ENCODE measurements at regions not wholly inside any gene's neighbourhood (a gene's known extent, or its start where the extent isn't known, plus 50 kb on each side); places are given as distances from the start of the nearest gene placed in this dataset.

- Mint-ChIP-seq H3K4me1 (no peaks in the 10 kb centered on the region), H3K27me3 (peaks cover 19% of the 10 kb centered on the region), H3K4me3 (no peak overlapping the region), H3K27ac (ENCODE audit: low read depth) (no peak overlapping the region), H3K36me3 (ENCODE audit: insufficient read depth) (no peaks in the 10 kb centered on the region), H3K9me3 (no peaks in the 10 kb centered on the region)
- ATAC-seq (replicated peaks; ENCODE audit: extremely low read depth, poor library complexity, severe bottlenecking) (no peak), DNase-seq (ENCODE audit: low spot score in 2 of 2) (no peak)
Observed at GRCh38 chr2:156703642-156704041, 267.5 kb downstream of the GPD2 start.

- ATAC-seq (replicated peaks; ENCODE audit: extremely low read depth, poor library complexity, severe bottlenecking) = no peak
- DNase-seq (ENCODE audit: low spot score in 2 of 2) = no peak
- H3K4me3 Mint-ChIP-seq = no peak overlapping the region
- no peaks in the 10 kb centered on the region for H3K9me3 Mint-ChIP-seq
- H3K27ac Mint-ChIP-seq (ENCODE audit: low read depth) = no peak overlapping the region
- peaks cover 19% of the 10 kb centered on the region for H3K27me3 Mint-ChIP-seq
- H3K4me1 Mint-ChIP-seq = no peaks in the 10 kb centered on the region
- no peaks in the 10 kb centered on the region for H3K36me3 Mint-ChIP-seq (ENCODE audit: insufficient read depth)
Observed at GRCh38 chr2:156704132-156704531, 268.0 kb downstream of the GPD2 start.

GRCh38 chr2:156704617-156705016 is 268.4 kb downstream of the GPD2 start:
- no peak overlapping the region for H3K27ac Mint-ChIP-seq (ENCODE audit: low read depth)
- H3K4me1 Mint-ChIP-seq = no peaks in the 10 kb centered on the region
- no peak overlapping the region for H3K4me3 Mint-ChIP-seq
- no peaks in the 10 kb centered on the region for H3K9me3 Mint-ChIP-seq
- DNase-seq (ENCODE audit: low spot score in 2 of 2) (no peak), ATAC-seq (replicated peaks; ENCODE audit: extremely low read depth, poor library complexity, severe bottlenecking) (no peak)
- peaks cover 14% of the 10 kb centered on the region for H3K27me3 Mint-ChIP-seq
- no peaks in the 10 kb centered on the region for H3K36me3 Mint-ChIP-seq (ENCODE audit: insufficient read depth)

GRCh38 chr2:156706576-156706975 is 270.4 kb downstream of the GPD2 start:
- ATAC-seq (replicated peaks; ENCODE audit: extremely low read depth, poor library complexity, severe bottlenecking) (no peak), DNase-seq (ENCODE audit: low spot score in 2 of 2) (no peak)
- Mint-ChIP-seq H3K27me3 (peaks cover 8% of the 10 kb centered on the region), H3K4me3 (no peak overlapping the region), H3K36me3 (ENCODE audit: insufficient read depth) (no peaks in the 10 kb centered on the region), H3K4me1 (no peaks in the 10 kb centered on the region), H3K9me3 (no peaks in the 10 kb centered on the region), H3K27ac (ENCODE audit: low read depth) (no peak overlapping the region)

- Mint-ChIP-seq H3K36me3 (ENCODE audit: insufficient read depth) (no peaks in the 10 kb centered on the region), H3K4me3 (no peak overlapping the region), H3K27me3 (peaks cover 4% of the 10 kb centered on the region), H3K4me1 (no peaks in the 10 kb centered on the region), H3K27ac (ENCODE audit: low read depth) (no peak overlapping the region), H3K9me3 (no peaks in the 10 kb centered on the region)
- DNase-seq (ENCODE audit: low spot score in 2 of 2) (no peak), ATAC-seq (replicated peaks; ENCODE audit: extremely low read depth, poor library complexity, severe bottlenecking) (no peak)
Observed at GRCh38 chr2:156708051-156708450, 271.9 kb downstream of the GPD2 start.

- no peak for ATAC-seq (replicated peaks; ENCODE audit: extremely low read depth, poor library complexity, severe bottlenecking)
- no peaks in the 10 kb centered on the region for H3K9me3 Mint-ChIP-seq
- H3K4me3 Mint-ChIP-seq = no peak overlapping the region
- H3K27me3 Mint-ChIP-seq = peaks cover 14% of the 10 kb centered on the region
- H3K4me1 Mint-ChIP-seq = no peaks in the 10 kb centered on the region
- H3K27ac Mint-ChIP-seq (ENCODE audit: low read depth) = no peak overlapping the region
- DNase-seq (ENCODE audit: low spot score in 2 of 2) = no peak
- H3K36me3 Mint-ChIP-seq (ENCODE audit: insufficient read depth) = no peaks in the 10 kb centered on the region
Observed at GRCh38 chr2:156709091-156709490, 272.9 kb downstream of the GPD2 start.

GRCh38 chr2:156719036-156719435 is 282.9 kb downstream of the GPD2 start:
- DNase-seq (ENCODE audit: low spot score in 2 of 2) (no peak), ATAC-seq (replicated peaks; ENCODE audit: extremely low read depth, poor library complexity, severe bottlenecking) (no peak)
- H3K9me3 Mint-ChIP-seq = no peaks in the 10 kb centered on the region
- peaks cover 26% of the 10 kb centered on the region for H3K27me3 Mint-ChIP-seq
- no peak overlapping the region for H3K4me3 Mint-ChIP-seq
- H3K36me3 Mint-ChIP-seq (ENCODE audit: insufficient read depth) = no peaks in the 10 kb centered on the region
- H3K4me1 Mint-ChIP-seq = no peaks in the 10 kb centered on the region
- no peak overlapping the region for H3K27ac Mint-ChIP-seq (ENCODE audit: low read depth)

GRCh38 chr2:156727867-156728266 is 291.7 kb downstream of the GPD2 start:
- peaks cover 15% of the 10 kb centered on the region for H3K27me3 Mint-ChIP-seq
- H3K4me1 Mint-ChIP-seq = no peaks in the 10 kb centered on the region
- no peaks in the 10 kb centered on the region for H3K36me3 Mint-ChIP-seq (ENCODE audit: insufficient read depth)
- H3K4me3 Mint-ChIP-seq = no peak overlapping the region
- DNase-seq (ENCODE audit: low spot score in 2 of 2) = no peak
- ATAC-seq (replicated peaks; ENCODE audit: extremely low read depth, poor library complexity, severe bottlenecking) = no peak
- no peaks in the 10 kb centered on the region for H3K9me3 Mint-ChIP-seq
- H3K27ac Mint-ChIP-seq (ENCODE audit: low read depth) = no peak overlapping the region

- Mint-ChIP-seq H3K4me1 (no peaks in the 10 kb centered on the region), H3K4me3 (no peak overlapping the region), H3K27ac (ENCODE audit: low read depth) (no peak overlapping the region), H3K36me3 (ENCODE audit: insufficient read depth) (no peaks in the 10 kb centered on the region), H3K27me3 (peaks cover 16% of the 10 kb centered on the region), H3K9me3 (no peaks in the 10 kb centered on the region)
- ATAC-seq (replicated peaks; ENCODE audit: extremely low read depth, poor library complexity, severe bottlenecking) = no peak
- no peak for DNase-seq (ENCODE audit: low spot score in 2 of 2)
Observed at GRCh38 chr2:156728328-156728727, 292.1 kb downstream of the GPD2 start.

- H3K36me3 Mint-ChIP-seq (ENCODE audit: insufficient read depth) = no peaks in the 10 kb centered on the region
- no peak for DNase-seq (ENCODE audit: low spot score in 2 of 2)
- H3K4me3 Mint-ChIP-seq = no peak overlapping the region
- ATAC-seq (replicated peaks; ENCODE audit: extremely low read depth, poor library complexity, severe bottlenecking) = no peak
- peaks cover 21% of the 10 kb centered on the region for H3K27me3 Mint-ChIP-seq
- no peak overlapping the region for H3K27ac Mint-ChIP-seq (ENCODE audit: low read depth)
- no peaks in the 10 kb centered on the region for H3K9me3 Mint-ChIP-seq
- H3K4me1 Mint-ChIP-seq = no peaks in the 10 kb centered on the region
Observed at GRCh38 chr2:156731506-156731905, 295.3 kb downstream of the GPD2 start.

GRCh38 chr2:156736950-156737349 is 300.8 kb downstream of the GPD2 start:
- Mint-ChIP-seq H3K9me3 (no peaks in the 10 kb centered on the region), H3K4me3 (no peak overlapping the region), H3K27ac (ENCODE audit: low read depth) (no peak overlapping the region), H3K36me3 (ENCODE audit: insufficient read depth) (no peaks in the 10 kb centered on the region), H3K4me1 (no peaks in the 10 kb centered on the region), H3K27me3 (peaks cover 47% of the 10 kb centered on the region)
- ATAC-seq (replicated peaks; ENCODE audit: extremely low read depth, poor library complexity, severe bottlenecking) (no peak), DNase-seq (ENCODE audit: low spot score in 2 of 2) (no peak)

- H3K9me3 Mint-ChIP-seq = no peaks in the 10 kb centered on the region
- H3K27me3 Mint-ChIP-seq = peaks cover 33% of the 10 kb centered on the region
- no peak overlapping the region for H3K4me3 Mint-ChIP-seq
- H3K36me3 Mint-ChIP-seq (ENCODE audit: insufficient read depth) = no peaks in the 10 kb centered on the region
- ATAC-seq (replicated peaks; ENCODE audit: extremely low read depth, poor library complexity, severe bottlenecking) (no peak), DNase-seq (ENCODE audit: low spot score in 2 of 2) (no peak)
- no peak overlapping the region for H3K27ac Mint-ChIP-seq (ENCODE audit: low read depth)
- no peaks in the 10 kb centered on the region for H3K4me1 Mint-ChIP-seq
Observed at GRCh38 chr2:156739301-156739700, 303.1 kb downstream of the GPD2 start.

GRCh38 chr2:156745619-156746018 is 309.4 kb downstream of the GPD2 start:
- DNase-seq (ENCODE audit: low spot score in 2 of 2) (no peak), ATAC-seq (replicated peaks; ENCODE audit: extremely low read depth, poor library complexity, severe bottlenecking) (no peak)
- Mint-ChIP-seq H3K4me3 (no peak overlapping the region), H3K4me1 (no peaks in the 10 kb centered on the region), H3K27me3 (peaks cover 24% of the 10 kb centered on the region), H3K36me3 (ENCODE audit: insufficient read depth) (no peaks in the 10 kb centered on the region), H3K27ac (ENCODE audit: low read depth) (no peak overlapping the region), H3K9me3 (no peaks in the 10 kb centered on the region)

GRCh38 chr2:156748221-156748620 is 312.0 kb downstream of the GPD2 start:
- Mint-ChIP-seq H3K27ac (ENCODE audit: low read depth) (no peak overlapping the region), H3K4me3 (no peak overlapping the region), H3K9me3 (no peaks in the 10 kb centered on the region), H3K27me3 (peaks cover 17% of the 10 kb centered on the region), H3K36me3 (ENCODE audit: insufficient read depth) (no peaks in the 10 kb centered on the region), H3K4me1 (no peaks in the 10 kb centered on the region)
- no peak for DNase-seq (ENCODE audit: low spot score in 2 of 2)
- ATAC-seq (replicated peaks; ENCODE audit: extremely low read depth, poor library complexity, severe bottlenecking) = no peak
